ENCODE measurements at regions not wholly inside any gene's neighbourhood (a gene's known extent, or its start where the extent isn't known, plus 50 kb on each side); places are given as distances from the start of the nearest gene placed in this dataset.

- Histone ChIP-seq H3K4me2 (ENCODE audit: low read depth, low read length) (no peak overlapping the region), H3K4me3 (ENCODE audit: insufficient read depth, low read depth, low read length) (no peak overlapping the region), H2BK15ac (ENCODE audit: low read depth, low read length) (no peak overlapping the region), H3K18ac (ENCODE audit: low read depth, low read length) (no peak overlapping the region), H2AFZ (replicated peaks; ENCODE audit: low read length, poor library complexity) (no peak overlapping the region), H2BK20ac (ENCODE audit: low read depth, low read length) (no peak overlapping the region), H3K56ac (ENCODE audit: extremely low read depth, insufficient read depth, low read length) (no peak overlapping the region), H2BK5ac (ENCODE audit: low read depth, low read length, poor library complexity, severe bottlenecking) (no peak overlapping the region), H2AK5ac (ENCODE audit: low read depth, low read length) (no peak overlapping the region), H4K5ac (ENCODE audit: low read depth, low read length) (no peak overlapping the region), H3K9ac (ENCODE audit: low read depth, low read length) (no peak overlapping the region), H4K8ac (ENCODE audit: low read depth in 2 of 2, low read length in 2 of 2) (no peak overlapping the region), H4K20me1 (ENCODE audit: insufficient read depth, low read length) (no peaks in the 10 kb centered on the region), H3K27ac (ENCODE audit: insufficient read depth, low read length) (no peak overlapping the region), H3K4me1 (ENCODE audit: control insufficient read depth, insufficient read depth, low read length) (no peaks in the 10 kb centered on the region), H4K91ac (ENCODE audit: insufficient read depth, low read depth, low read length) (no peak overlapping the region), H3K4ac (ENCODE audit: low read depth, low read length) (no peak overlapping the region), H3K9me1 (ENCODE audit: insufficient read depth, low read length) (no peaks in the 10 kb centered on the region), H3K9me3 (ENCODE audit: control insufficient read depth, insufficient read depth, low read length) (peaks cover 2% of the 10 kb centered on the region; the same call in 1 of the 2 replicates), H3K36me3 (ENCODE audit: control insufficient read depth, insufficient read depth, low read length) (no peaks in the 10 kb centered on the region), H2BK120ac (ENCODE audit: low read depth, low read length) (no peak overlapping the region), H3K14ac (replicated peaks; ENCODE audit: low read depth, low read length) (no peak overlapping the region), H3K79me1 (ENCODE audit: low read depth in 1 of 2, low read length in 2 of 2) (no peaks in the 10 kb centered on the region), H3K27me3 (ENCODE audit: control insufficient read depth, insufficient read depth, low read length) (no peaks in the 10 kb centered on the region), H2AK9ac (replicated peaks; ENCODE audit: low read depth, low read length, poor library complexity) (no peak overlapping the region), H3K23ac (ENCODE audit: low read depth, low read length) (no peak overlapping the region)
- BruUV-seq (replicated peaks) = no TSS peak
- CTCF ChIA-PET = no interaction called here
- intact Hi-C loops (cut with micrococcal nuclease) = no loop called here
- DNase-seq (no peak), ATAC-seq (ENCODE audit: low read depth) (no peak)
- in situ Hi-C loops (cut with MboI; ENCODE audit: low sequenced_read_pairs) = no loop called here
- dilution Hi-C loops (cut with HindIII; ENCODE audit: low sequenced_read_pairs, unreplicated experiment) = no loop called here
- POLR2A ChIA-PET (ENCODE audit: unreplicated experiment) = no interaction called here
- TF ChIP-seq POLR2A (IDR thresholded peaks at IDR 0.05; ENCODE audit: low read depth, low read length) (no peak), MAZ (IDR thresholded peaks at IDR 0.05; ENCODE audit: borderline replicate concordance, low read depth, low read length) (no peak), MXI1 (IDR thresholded peaks at IDR 0.05; ENCODE audit: borderline replicate concordance, low read depth, low read length) (no peak), CHD1 (IDR thresholded peaks at IDR 0.05; ENCODE audit: low read depth, low read length) (no peak), RFX5 (IDR thresholded peaks at IDR 0.05; ENCODE audit: low read depth, low read length) (no peak)
- WGBS, 2 experiments (ENCODE audit: extremely low coverage in 2 of 2, insufficient read length in 1 of 2) = no CpG with 5 or more reads among the region's 2 CpGs
Measured at GRCh38 chr5:63205976-63206375, 627.4 kb downstream of the LRRC70 start.

Data from IMR-90 (cell line).